HEK293 (cell line): ENCODE measurements at regions not wholly inside any gene's neighbourhood (a gene's known extent, or its start where the extent isn't known, plus 50 kb on each side); places are given as distances from the start of the nearest gene placed in this dataset.

Source experiments
- CTCF ChIA-PET: fragments of 350-600 bp; formaldehyde crosslinking; extraction: SDS; loops from one replicate; lab custom pipeline; 2021; ENCODE audit warnings: antibody characterized with exemption; lab: Yijun Ruan, JAX
- POLR2A ChIA-PET: fragments of 300-600 bp; formaldehyde crosslinking; extraction: SDS; loops from one replicate; lab custom pipeline; 2020; ENCODE audit warnings: antibody characterized with exemption, inconsistent platforms; lab: Yijun Ruan, JAX
- H3K27ac ChIP-seq: fragments of 200-500 bp; sonication (Bioruptor generic); 2 replicates; pipeline ENCODE4 v1.5.1; 2014; ENCODE audit warnings: low read depth, low read length, control low read depth, inconsistent platforms; ENCODE audit errors: extremely low read depth
- H3K36me3 ChIP-seq, 2 experiments: fragments of 200-500 bp in 1 of 2; sonication (Bioruptor generic) in 1 of 2; 1 replicate in 1 of 2; 2 replicates in 1 of 2; pipeline ENCODE4 v1.5.1; 2014 to 2017; ENCODE audit warnings: inconsistent platforms in 2 of 2, low read length in 2 of 2; ENCODE audit not compliant: control insufficient read depth in 2 of 2, insufficient read depth in 1 of 2
- H3K4me1 ChIP-seq: fragments of 200-500 bp; sonication (Bioruptor generic); 2 replicates; pipeline ENCODE4 v1.5.1; 2014; ENCODE audit warnings: mild to moderate bottlenecking, low read length, inconsistent platforms; ENCODE audit not compliant: control insufficient read depth, insufficient read depth
- H3K4me3 ChIP-seq: 2 replicates; pipeline ENCODE4 v1.5.1; 2011; ENCODE audit warnings: low read depth, mild to moderate bottlenecking, control low read depth, low read length, moderate library complexity
- H3K9me3 ChIP-seq: fragments of 200-500 bp; sonication (Bioruptor generic); 2 replicates; pipeline ENCODE4 v1.5.1; 2014; ENCODE audit warnings: low read depth, low read length, inconsistent platforms; ENCODE audit not compliant: control insufficient read depth, insufficient read depth
- ATF2 ChIP-seq: fragments of 450-650 bp; formaldehyde crosslinking; IDR thresholded peaks from 2 replicates; pipeline ENCODE4 v1.5.1; 2016; ENCODE audit warnings: missing biosample characterization, missing genetic modification characterization, low read depth
- GFI1B ChIP-seq: fragments of 450-650 bp; formaldehyde crosslinking; IDR thresholded peaks from 2 replicates; pipeline ENCODE4 v1.5.1; 2016; ENCODE audit warnings: missing biosample characterization, missing genetic modification characterization
- HOXD13 ChIP-seq: sonication (generic); formaldehyde crosslinking; IDR thresholded peaks from 2 replicates; pipeline ENCODE4 v1.8.0; 2022; ENCODE audit warnings: missing genetic modification reagents, borderline replicate concordance
- OSR2 ChIP-seq: fragments of 450-650 bp; formaldehyde crosslinking; IDR thresholded peaks from 2 replicates; pipeline ENCODE4 v1.5.1; 2016; ENCODE audit warnings: missing biosample characterization, missing genetic modification characterization
- OVOL3 ChIP-seq: fragments of 450-650 bp; formaldehyde crosslinking; IDR thresholded peaks from 2 replicates; pipeline ENCODE4 v1.5.1; 2016; ENCODE audit warnings: missing biosample characterization, missing genetic modification characterization
- SCRT1 ChIP-seq: fragments of 450-650 bp; formaldehyde crosslinking; IDR thresholded peaks from 2 replicates; pipeline ENCODE4 v1.5.1; 2016; ENCODE audit warnings: missing biosample characterization, missing genetic modification characterization, borderline replicate concordance
- TRIM28 ChIP-seq: IDR thresholded peaks from 2 replicates; pipeline ENCODE4 v1.6.1; 2011; ENCODE audit warnings: low read length, control low read depth, borderline replicate concordance
- YY1 ChIP-seq: fragments of 450-650 bp; formaldehyde crosslinking; IDR thresholded peaks from 2 replicates; pipeline ENCODE4 v1.5.1; 2018; ENCODE audit warnings: missing biosample characterization, missing genetic modification characterization
- ZBTB17 ChIP-seq: fragments of 450-650 bp; formaldehyde crosslinking; IDR thresholded peaks from 2 replicates; pipeline ENCODE4 v1.5.1; 2016; ENCODE audit warnings: missing biosample characterization, missing genetic modification characterization
- ZFP69B ChIP-seq: fragments of 450-650 bp; formaldehyde crosslinking; IDR thresholded peaks from 2 replicates; pipeline ENCODE4 v1.5.1; 2016; ENCODE audit warnings: missing biosample characterization, missing genetic modification characterization
- ZIC2 ChIP-seq: fragments of 450-650 bp; formaldehyde crosslinking; IDR thresholded peaks from 2 replicates; pipeline ENCODE4 v1.5.1; 2016; ENCODE audit warnings: missing biosample characterization, missing genetic modification characterization
- ZNF140 ChIP-seq: fragments of 450-650 bp; formaldehyde crosslinking; IDR thresholded peaks from 2 replicates; pipeline ENCODE4 v1.5.1; 2016; ENCODE audit warnings: missing biosample characterization, missing genetic modification characterization
- ZNF16 ChIP-seq: fragments of 450-650 bp; formaldehyde crosslinking; IDR thresholded peaks from 2 replicates; pipeline ENCODE4 v1.5.1; 2016; ENCODE audit warnings: low read depth, missing biosample characterization, missing genetic modification characterization
- ZNF202 ChIP-seq: fragments of 450-650 bp; formaldehyde crosslinking; IDR thresholded peaks from 2 replicates; pipeline ENCODE4 v1.5.1; 2016; ENCODE audit warnings: missing biosample characterization, missing genetic modification characterization, borderline replicate concordance
- ZNF324 ChIP-seq: fragments of 450-650 bp; formaldehyde crosslinking; IDR thresholded peaks from 2 replicates; pipeline ENCODE4 v1.5.1; 2016; ENCODE audit warnings: missing biosample characterization, missing genetic modification characterization
- ZNF404 ChIP-seq: fragments of 450-650 bp; formaldehyde crosslinking; IDR thresholded peaks from 2 replicates; pipeline ENCODE4 v1.5.1; 2017; ENCODE audit warnings: missing biosample characterization, missing genetic modification characterization
- ZNF518A ChIP-seq: fragments of 450-650 bp; formaldehyde crosslinking; conservative IDR thresholded peaks from 2 replicates; pipeline ENCODE4 v1.5.1; 2016; ENCODE audit warnings: low read depth, missing biosample characterization, missing genetic modification characterization
- ZNF585B ChIP-seq: fragments of 450-650 bp; formaldehyde crosslinking; IDR thresholded peaks from 2 replicates; pipeline ENCODE4 v1.5.1; 2016; ENCODE audit warnings: missing biosample characterization, missing genetic modification characterization
- ZNF639 ChIP-seq: fragments of 450-650 bp; formaldehyde crosslinking; IDR thresholded peaks from 2 replicates; pipeline ENCODE4 v1.5.1; 2016; ENCODE audit warnings: missing biosample characterization, missing genetic modification characterization
- ZNF645 ChIP-seq: fragments of 450-650 bp; formaldehyde crosslinking; IDR thresholded peaks from 2 replicates; pipeline ENCODE4; 2016; ENCODE audit warnings: missing biosample characterization, missing genetic modification characterization
- ZNF658 ChIP-seq: fragments of 450-650 bp; formaldehyde crosslinking; IDR thresholded peaks from 2 replicates; pipeline ENCODE4; 2016; ENCODE audit warnings: missing biosample characterization, missing genetic modification characterization
- ZNF707 ChIP-seq: fragments of 450-650 bp; formaldehyde crosslinking; IDR thresholded peaks from 2 replicates; pipeline ENCODE4 v1.5.1; 2016; ENCODE audit warnings: missing biosample characterization, missing genetic modification characterization
- ZNF837 ChIP-seq: fragments of 450-650 bp; formaldehyde crosslinking; IDR thresholded peaks from 2 replicates; pipeline ENCODE4 v1.5.1; 2016; ENCODE audit warnings: missing biosample characterization, missing genetic modification characterization
- ZXDB ChIP-seq: fragments of 450-650 bp; formaldehyde crosslinking; IDR thresholded peaks from 2 replicates; pipeline ENCODE4 v1.5.1; 2016; ENCODE audit warnings: missing biosample characterization, missing genetic modification characterization

GRCh38 chr14:34009956-34010355 lies 59.1 kb upstream of the EGLN3 start (continued):
- TF ChIP-seq ZNF518A (tag by site-specific recombination) (no peak), ZNF639 (tag by site-specific recombination) (no peak), TRIM28 (no peak), ZNF837 (tag by site-specific recombination) (no peak), SCRT1 (tag by site-specific recombination) (no peak), HOXD13 (no peak)

- POLR2A ChIA-PET: no interaction called here
- Histone ChIP-seq H3K27ac (no peak overlapping the region), H3K4me1 (no peaks in the 10 kb centered on the region), H3K9me3 (no peaks in the 10 kb centered on the region; the same call in 1 of the 2 replicates), H3K36me3 (no peaks in the 10 kb centered on the region), H3K4me3 (no peak overlapping the region)
- TF ChIP-seq ZNF707 (tag by site-specific recombination) (no peak), ATF2 (tag by site-specific recombination) (no peak), ZNF658 (tag by site-specific recombination) (no peak), ZIC2 (no peak), ZNF324 (tag by site-specific recombination) (no peak), ZNF404 (no peak), ZNF140 (tag by site-specific recombination) (no peak), ZNF202 (tag by site-specific recombination) (no peak), ZXDB (tag by site-specific recombination) (no peak), ZFP69B (no peak), OVOL3 (tag by site-specific recombination) (no peak), ZNF645 (tag by site-specific recombination) (no peak), ZBTB17 (no peak), YY1 (tag by site-specific recombination) (no peak), ZNF585B (tag by site-specific recombination) (no peak), OSR2 (tag by site-specific recombination) (no peak), GFI1B (tag by site-specific recombination) (no peak), ZNF16 (no peak)
- CTCF ChIA-PET: interaction anchor here (0.6 kb wide), 1 partner anchor 357 kb away, joined by 3 read pairs; no protein-coding TSS in a partner anchor
These were observed 57.0 kb upstream of the EGLN3 start for GRCh38 chr14:34007902-34008301.
